HepG2 (cell line): ENCODE measurements at regions not wholly inside any gene's neighbourhood (a gene's known extent, or its start where the extent isn't known, plus 50 kb on each side); places are given as distances from the start of the nearest gene placed in this dataset.

Source experiments
- FOXA1 ChIP-seq, 2 experiments: fragments of 450-650 bp in 1 of 2; sonication (generic) in 1 of 2; formaldehyde crosslinking in 1 of 2; IDR thresholded peaks; 2 replicates each; pipeline versions ENCODE4 v1.4.0 to v1.6.1; 2016 to 2020; ENCODE audit warnings: missing genetic modification reagents in 1 of 2
- MEIS1 ChIP-seq: sonication (generic); formaldehyde crosslinking; IDR thresholded peaks from 2 replicates; pipeline ENCODE4 v1.9.0; 2021; ENCODE audit warnings: mild to moderate bottlenecking, missing genetic modification reagents, moderate library complexity, borderline replicate concordance
- NR2C2 ChIP-seq: sonication (generic); formaldehyde crosslinking; IDR thresholded peaks from 2 replicates; pipeline ENCODE4 v1.4.0; 2020; ENCODE audit warnings: missing genetic modification reagents, mild to moderate bottlenecking, moderate library complexity, borderline replicate concordance
- REST ChIP-seq, 2 experiments: IDR thresholded peaks; 2 replicates each; pipeline ENCODE4 v1.6.1; 2011 to 2012; ENCODE audit warnings: low read length in 2 of 2, borderline replicate concordance in 1 of 2, low read depth in 1 of 2, mild to moderate bottlenecking in 1 of 2, moderate library complexity in 1 of 2
- RFXANK ChIP-seq: IDR thresholded peaks from 2 replicates; pipeline ENCODE4 v1.6.1; 2016
- ZBTB49 ChIP-seq: sonication (generic); formaldehyde crosslinking; IDR thresholded peaks from 2 replicates; pipeline ENCODE4 v1.4.0; 2020; ENCODE audit warnings: missing genetic modification reagents, borderline replicate concordance
- ZNF251 ChIP-seq: sonication (generic); formaldehyde crosslinking; IDR thresholded peaks from 2 replicates; pipeline ENCODE4 v1.9.0; 2021; ENCODE audit warnings: mild to moderate bottlenecking, missing genetic modification reagents

GRCh38 chr10:3875842-3876235, 90.8 kb upstream of the KLF6 start:
- TF ChIP-seq REST (IDR thresholded peaks at IDR 0.05; ENCODE audit: borderline replicate concordance in 1 of 2, low read depth in 1 of 2, low read length in 2 of 2) (no peak), NR2C2 (CRISPR knock-in tag) (no peak), MEIS1 (CRISPR knock-in tag) (no peak), FOXA1 (IDR thresholded peaks at IDR 0.05) (no peak), FOXA1 (CRISPR knock-in tag; IDR thresholded peaks at IDR 0.05) (no peak), ZNF251 (CRISPR knock-in tag) (no peak), RFXANK (no peak), ZBTB49 (no peak)
